Activated CD8-positive, alpha-beta T cell treated with anti-CD3 and anti-CD28 coated beads for 36 hours (primary cell): ENCODE measurements at regions not wholly inside any gene's neighbourhood (a gene's known extent, or its start where the extent isn't known, plus 50 kb on each side); places are given as distances from the start of the nearest gene placed in this dataset.

Experiments
- ATAC-seq: fragments of 200-7000 bp; cut with Tn5 transposase; one replicate; pipeline ENCODE4 v1.10.0; 2021; ENCODE audit warnings: mild to moderate bottlenecking, moderate library complexity
- CTCF ChIA-PET: fragments of 350-600 bp; sonication (Branson Sonifier 250); formaldehyde crosslinking; loops from one replicate; lab custom pipeline; 2021; ENCODE audit warnings: antibody characterized with exemption; lab: Charles Lee
- POLR2A ChIA-PET: fragments of 350-600 bp; sonication (Branson Sonifier 250); formaldehyde crosslinking; loops from one replicate; lab custom pipeline; 2021; ENCODE audit warnings: antibody characterized with exemption; lab: Charles Lee
- DNase-seq: peaks from one replicate; pipeline ENCODE4 v3.0.0-alpha.2; 2020
- H3K27ac Mint-ChIP-seq: one replicate; pipeline ENCODE4 v1.8.0; 2021; ENCODE audit warnings: mild to moderate bottlenecking, mixed read lengths
- H3K27me3 Mint-ChIP-seq: one replicate; pipeline ENCODE4 v1.8.0; 2021; ENCODE audit warnings: mixed read lengths
- H3K36me3 Mint-ChIP-seq: one replicate; pipeline ENCODE4 v1.8.0; 2021; ENCODE audit warnings: low read depth, mixed read lengths
- H3K4me1 Mint-ChIP-seq: one replicate; pipeline ENCODE4 v1.8.0; 2021; ENCODE audit warnings: low read depth, mixed read lengths
- H3K4me3 Mint-ChIP-seq: one replicate; pipeline ENCODE4 v1.8.0; 2021; ENCODE audit warnings: mild to moderate bottlenecking, moderate library complexity, mixed read lengths
- H3K9me3 Mint-ChIP-seq: one replicate; pipeline ENCODE4 v1.8.0; 2021; ENCODE audit warnings: mixed read lengths
- CTCF ChIP-seq: fragments of 200-600 bp; IDR thresholded peaks from one replicate; pipeline ENCODE4 v1.8.0; 2022; ENCODE audit warnings: antibody characterized with exemption, mild to moderate bottlenecking
- intact Hi-C: fragments of 100-400 bp; cut with micrococcal nuclease; formaldehyde crosslinking; loops from one replicate; pipeline ENCODE4 v1.10.0; 2022

- H3K27ac Mint-ChIP-seq: no peak overlapping the region
- intact Hi-C loops: no loop called here
- no peak for ATAC-seq
- no peak for DNase-seq
- no peaks in the 10 kb centered on the region for H3K4me1 Mint-ChIP-seq
- no peaks in the 10 kb centered on the region for H3K36me3 Mint-ChIP-seq
- TF ChIP-seq CTCF: no peak
- ChIA-PET POLR2A (no interaction called here), CTCF (no interaction called here)
- peaks cover 7% of the 10 kb centered on the region for H3K27me3 Mint-ChIP-seq
- H3K4me3 Mint-ChIP-seq: no peak overlapping the region
- no peaks in the 10 kb centered on the region for H3K9me3 Mint-ChIP-seq
Measured at GRCh38 chr22:47850644-47851151, 1088.2 kb downstream of the TBC1D22A start.

GRCh38 chr22:47849576-47849975, 1087.1 kb downstream of the TBC1D22A start:
- CTCF ChIA-PET: no interaction called here
- no peaks in the 10 kb centered on the region for H3K9me3 Mint-ChIP-seq
- no peak for TF ChIP-seq CTCF
- H3K4me1 Mint-ChIP-seq: no peaks in the 10 kb centered on the region
- no peaks in the 10 kb centered on the region for H3K36me3 Mint-ChIP-seq
- intact Hi-C loops: no loop called here
- peaks cover 7% of the 10 kb centered on the region for H3K27me3 Mint-ChIP-seq
- DNase-seq: no peak
- no peak overlapping the region for H3K27ac Mint-ChIP-seq
- POLR2A ChIA-PET: no interaction called here
- no peak overlapping the region for H3K4me3 Mint-ChIP-seq
- ATAC-seq: no peak

- peaks cover 4% of the 10 kb centered on the region for H3K27me3 Mint-ChIP-seq
- CTCF ChIA-PET: no interaction called here
- H3K36me3 Mint-ChIP-seq: no peaks in the 10 kb centered on the region
- no peaks in the 10 kb centered on the region for H3K4me1 Mint-ChIP-seq
- H3K4me3 Mint-ChIP-seq: no peak overlapping the region
- no peak for ATAC-seq
- H3K9me3 Mint-ChIP-seq: no peaks in the 10 kb centered on the region
- intact Hi-C loops: no loop called here
- POLR2A ChIA-PET: no interaction called here
- no peak for TF ChIP-seq CTCF
- DNase-seq: no peak
- no peak overlapping the region for H3K27ac Mint-ChIP-seq
Measured at GRCh38 chr22:47848184-47848920, 1085.9 kb downstream of the TBC1D22A start.

GRCh38 chr22:47847131-47847890, 1084.9 kb downstream of the TBC1D22A start:
- no peaks in the 10 kb centered on the region for H3K9me3 Mint-ChIP-seq
- H3K27ac Mint-ChIP-seq: no peak overlapping the region
- no peaks in the 10 kb centered on the region for H3K4me1 Mint-ChIP-seq
- ATAC-seq (no peak), DNase-seq (no peak)
- H3K27me3 Mint-ChIP-seq: peaks cover 6% of the 10 kb centered on the region
- CTCF ChIA-PET: no interaction called here
- TF ChIP-seq CTCF: no peak
- POLR2A ChIA-PET: no interaction called here
- intact Hi-C loops: no loop called here
- no peak overlapping the region for H3K4me3 Mint-ChIP-seq
- H3K36me3 Mint-ChIP-seq: no peaks in the 10 kb centered on the region

- H3K4me3 Mint-ChIP-seq: no peak overlapping the region
- H3K27me3 Mint-ChIP-seq: peaks cover 4% of the 10 kb centered on the region
- intact Hi-C loops: no loop called here
- no peak overlapping the region for H3K27ac Mint-ChIP-seq
- DNase-seq (no peak), ATAC-seq (no peak)
- no peaks in the 10 kb centered on the region for H3K9me3 Mint-ChIP-seq
- no peaks in the 10 kb centered on the region for H3K36me3 Mint-ChIP-seq
- CTCF ChIA-PET: no interaction called here
- no peaks in the 10 kb centered on the region for H3K4me1 Mint-ChIP-seq
- TF ChIP-seq CTCF: no peak
- POLR2A ChIA-PET: no interaction called here
Measured at GRCh38 chr22:47846206-47846605, 1083.8 kb downstream of the TBC1D22A start.
